Spleen (tissue), 7 donors: ENCODE measurements at regions not wholly inside any gene's neighbourhood (a gene's known extent, or its start where the extent isn't known, plus 50 kb on each side); places are given as distances from the start of the nearest gene placed in this dataset.

Experiments
- POLR2A ChIP-seq, 3 donors: fragments of 450-650 bp; IDR thresholded peaks; one replicate each; pipeline ENCODE4 v1.5.1; 2017; ENCODE audit warnings: antibody characterized with exemption in 3 of 3, mild to moderate bottlenecking in 1 of 3
- TF ChIP-seq, protein P1 (sequence below), 11 experiments: fragments of 200-600 bp in 7 of 11; fragments of 450-650 bp in 4 of 11; sonication (generic) in 4 of 11; IDR thresholded peaks in 8 of 11; conservative IDR thresholded peaks in 3 of 11; 1 replicate in 7 of 11; 2 replicates in 4 of 11; pipeline versions ENCODE4 v1.4.0 to v1.8.0; 2016 to 2021; ENCODE audit warnings: antibody characterized with exemption in 11 of 11, inconsistent platforms in 4 of 11, mild to moderate bottlenecking in 1 of 11
- donor health status: DM: no; HTN: no; CAD: no; lungs with moderate emphysema.
- donor health status: DM: no; HTN: no; CAD: no.
- donor health status: DM: no; HTN: no; CAD: no.

DNA sequence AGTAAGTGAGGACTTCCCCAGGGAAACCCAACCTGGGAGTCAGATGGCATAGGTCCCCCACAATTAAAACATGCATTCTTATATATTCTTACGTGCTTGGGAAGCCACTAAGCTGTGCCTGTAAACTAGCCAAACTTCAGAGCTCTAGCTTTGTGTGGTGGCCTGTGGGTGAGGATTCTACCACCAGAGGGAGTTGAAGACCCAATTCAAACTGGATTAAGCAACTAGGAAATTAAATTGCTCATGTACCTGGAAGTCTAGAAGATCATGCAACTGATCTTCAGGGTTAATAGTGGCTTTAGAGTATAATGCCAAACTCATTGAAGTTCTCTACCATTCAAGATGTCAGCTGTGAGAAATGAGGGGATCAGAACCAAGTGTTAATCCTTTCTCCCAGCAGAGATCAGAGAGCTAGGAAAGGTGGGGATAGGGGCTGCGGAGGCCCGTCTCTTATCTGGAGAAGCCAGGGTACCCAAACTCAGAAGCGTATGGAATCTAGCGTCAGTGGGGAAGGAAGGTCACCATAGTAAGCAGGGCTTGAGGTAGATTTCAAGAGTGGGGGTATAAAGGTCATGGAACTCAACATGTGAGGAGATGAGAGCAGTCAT, 53.2 kb upstream of the CCDC85A start:
- no peak for TF ChIP-seq POLR2A (IDR thresholded peaks at IDR 0.05)
- TF ChIP-seq, protein P1, sequence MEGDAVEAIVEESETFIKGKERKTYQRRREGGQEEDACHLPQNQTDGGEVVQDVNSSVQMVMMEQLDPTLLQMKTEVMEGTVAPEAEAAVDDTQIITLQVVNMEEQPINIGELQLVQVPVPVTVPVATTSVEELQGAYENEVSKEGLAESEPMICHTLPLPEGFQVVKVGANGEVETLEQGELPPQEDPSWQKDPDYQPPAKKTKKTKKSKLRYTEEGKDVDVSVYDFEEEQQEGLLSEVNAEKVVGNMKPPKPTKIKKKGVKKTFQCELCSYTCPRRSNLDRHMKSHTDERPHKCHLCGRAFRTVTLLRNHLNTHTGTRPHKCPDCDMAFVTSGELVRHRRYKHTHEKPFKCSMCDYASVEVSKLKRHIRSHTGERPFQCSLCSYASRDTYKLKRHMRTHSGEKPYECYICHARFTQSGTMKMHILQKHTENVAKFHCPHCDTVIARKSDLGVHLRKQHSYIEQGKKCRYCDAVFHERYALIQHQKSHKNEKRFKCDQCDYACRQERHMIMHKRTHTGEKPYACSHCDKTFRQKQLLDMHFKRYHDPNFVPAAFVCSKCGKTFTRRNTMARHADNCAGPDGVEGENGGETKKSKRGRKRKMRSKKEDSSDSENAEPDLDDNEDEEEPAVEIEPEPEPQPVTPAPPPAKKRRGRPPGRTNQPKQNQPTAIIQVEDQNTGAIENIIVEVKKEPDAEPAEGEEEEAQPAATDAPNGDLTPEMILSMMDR (IDR thresholded peaks at IDR 0.05 in 8 of 11, conservative IDR thresholded peaks at IDR 0.05 in 3 of 11), result peak in 6 of 11 experiments; percentile 18 to 49 (median 36)
